GM12875 (cell line): ENCODE measurements at regions not wholly inside any gene's neighbourhood (a gene's known extent, or its start where the extent isn't known, plus 50 kb on each side); places are given as distances from the start of the nearest gene placed in this dataset.

Experiments used
- H3K4me3 ChIP-seq: one replicate; pipeline ENCODE4 v1.5.1; 2011; ENCODE audit warnings: low read depth, low read length, control low read depth
- TF ChIP-seq, protein P1 (sequence below): IDR thresholded peaks from 2 replicates; pipeline ENCODE4 v1.5.1; 2011; ENCODE audit warnings: low read depth, mild to moderate bottlenecking, control low read depth, inconsistent platforms, low read length, moderate library complexity, borderline replicate concordance; ENCODE audit not compliant: insufficient read depth

DNA sequence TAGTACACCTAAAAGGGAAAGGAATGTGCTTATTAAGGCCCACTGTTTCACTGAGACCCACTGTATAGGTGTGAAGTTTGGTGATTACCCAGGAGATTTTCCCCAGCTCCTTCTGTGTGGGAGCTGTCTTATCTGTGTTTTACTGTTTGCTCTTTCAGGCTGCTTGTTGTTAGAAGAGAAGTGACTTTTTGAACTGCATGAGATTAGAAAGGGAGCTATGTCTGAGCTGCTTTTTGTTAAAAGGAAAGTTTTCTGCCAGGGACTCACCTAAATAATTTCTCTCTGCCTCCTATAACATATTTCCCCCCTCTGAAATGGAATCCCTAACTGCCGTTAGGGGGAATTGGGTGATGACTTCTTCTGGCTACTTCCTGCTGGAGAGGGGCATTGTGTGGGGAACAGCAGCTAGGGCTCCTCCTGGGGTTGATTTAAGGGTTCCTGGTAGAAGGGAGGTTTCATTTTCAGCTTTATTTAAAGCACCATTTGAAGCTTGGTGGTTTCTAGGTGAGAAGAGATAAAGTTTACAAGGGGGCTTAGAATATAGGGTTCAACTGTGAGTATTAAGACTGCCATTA, 77.1 kb upstream of the ATP11B start:
- TF ChIP-seq, protein P1, sequence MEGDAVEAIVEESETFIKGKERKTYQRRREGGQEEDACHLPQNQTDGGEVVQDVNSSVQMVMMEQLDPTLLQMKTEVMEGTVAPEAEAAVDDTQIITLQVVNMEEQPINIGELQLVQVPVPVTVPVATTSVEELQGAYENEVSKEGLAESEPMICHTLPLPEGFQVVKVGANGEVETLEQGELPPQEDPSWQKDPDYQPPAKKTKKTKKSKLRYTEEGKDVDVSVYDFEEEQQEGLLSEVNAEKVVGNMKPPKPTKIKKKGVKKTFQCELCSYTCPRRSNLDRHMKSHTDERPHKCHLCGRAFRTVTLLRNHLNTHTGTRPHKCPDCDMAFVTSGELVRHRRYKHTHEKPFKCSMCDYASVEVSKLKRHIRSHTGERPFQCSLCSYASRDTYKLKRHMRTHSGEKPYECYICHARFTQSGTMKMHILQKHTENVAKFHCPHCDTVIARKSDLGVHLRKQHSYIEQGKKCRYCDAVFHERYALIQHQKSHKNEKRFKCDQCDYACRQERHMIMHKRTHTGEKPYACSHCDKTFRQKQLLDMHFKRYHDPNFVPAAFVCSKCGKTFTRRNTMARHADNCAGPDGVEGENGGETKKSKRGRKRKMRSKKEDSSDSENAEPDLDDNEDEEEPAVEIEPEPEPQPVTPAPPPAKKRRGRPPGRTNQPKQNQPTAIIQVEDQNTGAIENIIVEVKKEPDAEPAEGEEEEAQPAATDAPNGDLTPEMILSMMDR, result no peak
- no peak overlapping the region for H3K4me3 ChIP-seq

DNA sequence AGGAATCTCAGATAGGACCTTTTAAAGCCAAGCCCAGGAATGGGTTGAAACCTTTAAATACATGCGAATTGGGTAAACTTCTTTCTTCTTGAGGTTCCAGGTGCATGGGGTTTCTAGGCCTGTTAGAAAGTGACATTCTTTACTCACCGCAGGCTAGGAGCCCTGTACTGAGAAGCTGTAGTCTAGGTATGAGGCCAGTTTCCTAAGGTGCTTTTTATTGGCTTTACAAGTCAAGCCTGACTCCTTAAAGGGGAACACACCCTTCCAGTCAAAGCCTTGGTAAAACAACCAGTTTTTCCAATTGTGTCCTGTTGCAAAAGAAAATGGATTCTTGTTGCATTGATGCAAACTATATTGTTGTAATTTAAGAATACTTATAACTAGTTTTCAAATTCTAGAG, 76.1 kb upstream of the ATP11B start:
- H3K4me3 ChIP-seq, result no peak overlapping the region
- TF ChIP-seq, protein P1, result no peak

DNA sequence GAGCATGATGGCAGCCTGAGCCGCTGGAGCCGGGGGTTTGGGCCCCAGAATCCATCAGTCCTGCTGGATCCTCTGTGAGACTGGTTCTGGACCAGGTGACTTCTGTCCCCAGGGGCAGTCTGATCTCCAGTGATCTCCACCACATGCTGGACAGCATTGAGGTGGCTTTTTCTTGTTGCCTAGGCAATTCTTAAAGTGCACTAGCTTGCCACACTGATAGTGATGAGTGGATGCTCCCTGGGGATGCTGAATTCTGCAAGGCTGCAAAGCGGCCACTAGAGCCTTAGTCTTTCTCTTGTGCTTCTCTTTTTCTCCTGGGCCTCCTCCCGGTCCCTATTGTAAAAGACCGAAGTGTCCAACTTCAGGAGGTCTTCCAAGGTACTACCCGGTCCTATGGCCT, 70.4 kb upstream of the ATP11B start:
- no peak overlapping the region for H3K4me3 ChIP-seq
- TF ChIP-seq, protein P1, result no peak

DNA sequence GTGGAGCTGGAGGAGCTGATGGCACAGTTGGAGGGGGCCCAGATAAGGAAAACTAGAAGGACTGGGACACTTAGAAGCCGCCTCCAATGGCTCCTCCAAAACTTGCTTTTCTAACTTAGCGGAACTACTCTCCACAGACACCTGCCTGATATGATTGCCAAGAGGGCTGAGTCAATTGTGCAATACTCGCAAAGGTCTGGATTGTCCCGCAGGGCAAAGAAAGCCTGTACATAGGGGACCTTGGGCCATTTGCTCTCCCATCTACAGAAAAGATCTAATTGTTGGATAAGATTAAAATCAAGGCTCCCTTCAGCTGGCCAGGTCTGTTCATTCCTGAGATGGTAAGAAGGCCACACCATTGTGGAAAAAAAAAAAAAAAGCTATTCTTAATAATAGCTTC, 69.7 kb upstream of the ATP11B start:
- TF ChIP-seq, protein P1, result no peak
- H3K4me3 ChIP-seq, result no peak overlapping the region

DNA sequence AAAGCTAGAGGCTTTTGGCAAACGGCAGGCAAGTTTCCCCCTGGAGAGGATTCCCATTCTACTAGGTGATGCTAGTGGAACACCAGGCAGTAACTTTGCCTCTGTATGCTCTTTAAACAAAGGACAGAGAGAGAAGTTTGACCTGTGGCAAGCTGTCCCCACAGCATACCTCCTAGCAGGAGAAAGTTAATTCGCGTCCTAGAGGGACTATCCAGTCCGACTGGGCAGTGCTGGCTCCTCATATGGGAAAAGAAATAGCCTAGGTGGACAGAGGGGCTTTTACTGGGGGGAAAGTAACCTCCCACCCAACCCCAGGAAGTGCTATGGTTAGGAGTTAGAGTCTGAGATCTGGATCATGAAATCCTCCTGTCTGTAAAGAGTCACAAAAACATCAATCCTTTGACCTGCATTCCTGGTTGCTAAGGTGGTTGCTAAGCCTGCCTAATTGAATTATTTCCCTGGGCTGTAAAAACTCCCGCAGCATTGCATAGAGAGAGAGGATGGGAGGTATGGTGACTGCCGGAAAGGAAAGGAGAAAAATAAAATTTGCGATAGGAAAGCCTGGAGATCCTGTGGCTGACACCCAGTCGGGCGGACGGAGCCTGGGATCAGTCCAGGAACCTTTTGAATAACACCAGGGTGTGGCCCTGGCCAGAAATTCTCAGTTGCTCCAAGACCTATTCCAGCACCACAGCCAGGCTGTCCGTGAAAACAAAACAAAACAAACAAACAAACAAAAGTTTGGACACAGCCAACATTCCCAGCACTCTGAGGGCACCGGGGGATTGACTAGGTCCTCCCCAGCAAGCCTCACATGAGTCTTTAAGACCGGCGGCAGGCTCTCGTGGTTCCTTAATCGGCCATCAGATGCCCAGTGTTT, 67.7 kb upstream of the ATP11B start:
- H3K4me3 ChIP-seq, result no peak overlapping the region
- TF ChIP-seq, protein P1, result no peak

DNA sequence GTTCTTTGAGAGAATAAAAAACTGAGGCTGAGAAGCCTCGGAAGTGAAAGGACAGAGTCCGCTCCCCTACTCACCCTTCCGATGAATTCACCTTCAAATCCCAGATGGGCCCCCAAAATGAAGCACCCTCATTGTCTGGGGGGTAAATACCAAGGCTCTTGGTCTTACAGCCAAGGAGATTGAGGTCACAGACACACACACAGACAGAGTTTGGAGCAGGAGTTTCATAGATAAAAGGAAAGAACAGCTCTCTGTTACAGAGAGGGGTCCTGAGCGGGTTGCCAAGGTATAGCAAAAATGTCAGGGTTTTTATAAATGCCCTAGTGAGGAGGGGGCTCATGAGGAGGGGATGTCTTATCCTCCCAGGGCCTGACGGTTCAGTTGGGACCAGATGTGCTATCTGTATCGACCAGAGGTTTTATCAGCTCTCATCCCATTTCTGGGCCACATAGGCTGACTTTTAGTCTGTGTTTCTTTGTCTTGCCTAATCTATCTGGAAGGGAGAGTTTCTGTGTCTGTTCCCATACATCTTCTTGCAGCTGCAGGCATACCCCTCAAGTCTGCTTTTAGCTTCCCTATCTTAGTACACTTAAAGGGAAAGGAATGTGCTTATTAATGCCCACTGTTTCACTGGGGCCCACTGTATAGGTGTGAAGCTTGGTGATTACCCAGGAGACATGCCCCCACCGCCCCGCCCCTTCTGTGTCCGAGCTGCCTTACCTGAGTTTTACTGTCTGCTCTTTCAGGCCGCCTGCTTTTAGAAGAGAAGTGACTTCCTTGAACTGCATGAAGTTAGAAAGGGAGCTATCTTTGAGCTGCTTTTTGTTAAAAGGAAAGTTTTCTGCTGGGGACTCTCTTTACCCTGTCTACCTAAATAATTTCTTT, 66.8 kb upstream of the ATP11B start:
- H3K4me3 ChIP-seq, result no peak overlapping the region
- TF ChIP-seq, protein P1, result no peak

DNA sequence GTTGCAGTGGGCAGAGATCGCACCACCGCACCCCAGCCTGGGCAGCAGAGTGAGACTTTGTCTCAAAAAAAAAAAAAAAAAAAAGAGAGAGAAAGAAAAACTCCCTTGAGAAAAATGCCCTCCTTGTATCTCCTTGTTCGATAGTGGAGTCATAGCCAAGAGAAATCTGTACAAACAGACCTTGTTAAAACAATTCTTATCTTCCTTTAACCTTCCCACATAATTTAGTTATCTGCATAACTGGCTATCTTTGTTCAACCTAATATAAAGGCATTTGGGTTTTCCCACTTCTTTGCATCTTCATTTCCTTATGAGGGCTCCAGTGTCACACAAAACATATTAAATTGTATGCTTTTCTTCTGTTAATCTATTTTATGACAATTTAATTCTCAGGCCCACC, 65.1 kb upstream of the ATP11B start:
- no peak overlapping the region for H3K4me3 ChIP-seq
- TF ChIP-seq, protein P1, result no peak
